Activated CD4-positive, alpha-beta T cell treated with anti-CD3 and anti-CD28 coated beads for 36 hours (primary cell): ENCODE measurements at regions not wholly inside any gene's neighbourhood (a gene's known extent, or its start where the extent isn't known, plus 50 kb on each side); places are given as distances from the start of the nearest gene placed in this dataset.

Experiments used
- ATAC-seq: fragments of 200-7000 bp; cut with Tn5 transposase; one replicate; pipeline ENCODE4 v1.10.0; 2021; ENCODE audit warnings: mild to moderate bottlenecking, moderate library complexity
- CTCF ChIA-PET: fragments of 350-600 bp; sonication (Branson Sonifier 250); formaldehyde crosslinking; loops from one replicate; lab custom pipeline; 2021; ENCODE audit warnings: antibody characterized with exemption; lab: Charles Lee
- POLR2A ChIA-PET: fragments of 350-600 bp; sonication (Branson Sonifier 250); formaldehyde crosslinking; loops from one replicate; lab custom pipeline; 2021; ENCODE audit warnings: antibody characterized with exemption, inconsistent platforms; lab: Charles Lee
- DNase-seq: peaks from one replicate; pipeline ENCODE4 v3.0.0-alpha.2; 2020
- H3K27ac Mint-ChIP-seq: one replicate; pipeline ENCODE4 v1.8.0; 2021; ENCODE audit warnings: mixed read lengths
- H3K27me3 Mint-ChIP-seq: one replicate; pipeline ENCODE4 v1.8.0; 2021; ENCODE audit warnings: mixed read lengths
- H3K36me3 Mint-ChIP-seq: one replicate; pipeline ENCODE4 v1.8.0; 2021; ENCODE audit warnings: low read depth, mixed read lengths
- H3K4me1 Mint-ChIP-seq: one replicate; pipeline ENCODE4 v1.8.0; 2021; ENCODE audit warnings: mixed read lengths
- H3K4me3 Mint-ChIP-seq: one replicate; pipeline ENCODE4 v1.8.0; 2021; ENCODE audit warnings: mild to moderate bottlenecking, moderate library complexity, mixed read lengths
- H3K9me3 Mint-ChIP-seq: one replicate; pipeline ENCODE4 v1.8.0; 2021; ENCODE audit warnings: low read depth, mixed read lengths
- intact Hi-C, 2 experiments: fragments of 100-400 bp; cut with DNase I in 1 of 2; cut with micrococcal nuclease in 1 of 2; formaldehyde crosslinking; loops; one replicate each; pipeline versions ENCODE4 v1.14.2 to v1.15.1; 2022 to 2024; cut with DNase I, micrococcal nuclease

- ChIA-PET CTCF (interaction anchor here (1.2 kb wide), 1 partner anchor 142 kb away, joined by 3 read pairs; no protein-coding TSS in a partner anchor), POLR2A (no interaction called here)
- Mint-ChIP-seq H3K4me1 (no peaks in the 10 kb centered on the region), H3K27ac (no peak overlapping the region), H3K27me3 (no peaks in the 10 kb centered on the region), H3K9me3 (no peaks in the 10 kb centered on the region), H3K4me3 (no peak overlapping the region), H3K36me3 (no peaks in the 10 kb centered on the region)
- DNase-seq = no peak
- intact Hi-C loops = no loop called here
- no peak for ATAC-seq
Measured at GRCh38 chr9:107883496-107884124, 394.0 kb upstream of the KLF4 start.

- Mint-ChIP-seq H3K27me3 (no peaks in the 10 kb centered on the region), H3K27ac (no peak overlapping the region), H3K4me1 (no peaks in the 10 kb centered on the region), H3K4me3 (no peak overlapping the region), H3K36me3 (no peaks in the 10 kb centered on the region), H3K9me3 (no peaks in the 10 kb centered on the region)
- intact Hi-C loops = no loop called here
- CTCF ChIA-PET = no interaction called here
- DNase-seq (no peak), ATAC-seq (no peak)
- POLR2A ChIA-PET = no interaction called here
Measured at GRCh38 chr9:107881626-107882300, 392.2 kb upstream of the KLF4 start.

- no peak overlapping the region for H3K27ac Mint-ChIP-seq
- no peaks in the 10 kb centered on the region for H3K36me3 Mint-ChIP-seq
- ATAC-seq = no peak
- intact Hi-C loops = no loop called here
- CTCF ChIA-PET = no interaction called here
- H3K9me3 Mint-ChIP-seq = no peaks in the 10 kb centered on the region
- DNase-seq = no peak
- no peaks in the 10 kb centered on the region for H3K4me1 Mint-ChIP-seq
- POLR2A ChIA-PET = no interaction called here
- H3K27me3 Mint-ChIP-seq = peaks cover 3% of the 10 kb centered on the region
- H3K4me3 Mint-ChIP-seq = no peak overlapping the region
Measured at GRCh38 chr9:107878462-107878861, 388.9 kb upstream of the KLF4 start.

GRCh38 chr9:107875571-107875980 lies 386.0 kb upstream of the KLF4 start:
- H3K27me3 Mint-ChIP-seq = peaks cover 3% of the 10 kb centered on the region
- no peaks in the 10 kb centered on the region for H3K9me3 Mint-ChIP-seq
- H3K4me1 Mint-ChIP-seq = no peaks in the 10 kb centered on the region
- intact Hi-C loops = no loop called here
- ATAC-seq (no peak), DNase-seq (no peak)
- H3K27ac Mint-ChIP-seq = no peak overlapping the region
- ChIA-PET POLR2A (no interaction called here), CTCF (interaction anchor here (0.6 kb wide), 1 partner anchor 27 kb away, joined by 3 read pairs; no protein-coding TSS in a partner anchor)
- H3K36me3 Mint-ChIP-seq = no peaks in the 10 kb centered on the region
- H3K4me3 Mint-ChIP-seq = no peak overlapping the region

GRCh38 chr9:107874591-107875369 lies 385.2 kb upstream of the KLF4 start:
- POLR2A ChIA-PET = no interaction called here
- no peak for ATAC-seq
- H3K4me3 Mint-ChIP-seq = no peak overlapping the region

GRCh38 chr9:107874137-107874536 lies 384.6 kb upstream of the KLF4 start:
- Mint-ChIP-seq H3K27ac (no peak overlapping the region), H3K36me3 (no peaks in the 10 kb centered on the region), H3K4me1 (no peaks in the 10 kb centered on the region), H3K9me3 (no peaks in the 10 kb centered on the region), H3K27me3 (peaks cover 3% of the 10 kb centered on the region), H3K4me3 (no peak overlapping the region)
- no peak for DNase-seq
- POLR2A ChIA-PET = no interaction called here
- ATAC-seq = no peak
- intact Hi-C loops = no loop called here
- CTCF ChIA-PET = no interaction called here

More at GRCh38 chr9:107874591-107875369, 385.2 kb upstream of the KLF4 start:
- peaks cover 3% of the 10 kb centered on the region for H3K27me3 Mint-ChIP-seq
- CTCF ChIA-PET = no interaction called here
- H3K4me1 Mint-ChIP-seq = no peaks in the 10 kb centered on the region
- H3K36me3 Mint-ChIP-seq = no peaks in the 10 kb centered on the region
- no peaks in the 10 kb centered on the region for H3K9me3 Mint-ChIP-seq
- no peak for DNase-seq
- no peak overlapping the region for H3K27ac Mint-ChIP-seq
- intact Hi-C loops = no loop called here

- CTCF ChIA-PET = no interaction called here
Measured at GRCh38 chr9:107872457-107873192, 383.1 kb upstream of the KLF4 start.

GRCh38 chr9:107870927-107871680 lies 381.5 kb upstream of the KLF4 start:
- intact Hi-C loops = no loop called here
- H3K36me3 Mint-ChIP-seq = no peaks in the 10 kb centered on the region
- ChIA-PET POLR2A (no interaction called here), CTCF (no interaction called here)
- DNase-seq = no peak
- H3K9me3 Mint-ChIP-seq = no peaks in the 10 kb centered on the region
- H3K27ac Mint-ChIP-seq = no peak overlapping the region
- H3K4me1 Mint-ChIP-seq = no peaks in the 10 kb centered on the region
- H3K27me3 Mint-ChIP-seq = peaks cover 3% of the 10 kb centered on the region
- no peak overlapping the region for H3K4me3 Mint-ChIP-seq
- no peak for ATAC-seq

More at GRCh38 chr9:107872457-107873192, 383.1 kb upstream of the KLF4 start:
- POLR2A ChIA-PET = no interaction called here
- Mint-ChIP-seq H3K9me3 (no peaks in the 10 kb centered on the region), H3K36me3 (no peaks in the 10 kb centered on the region), H3K4me3 (no peak overlapping the region), H3K27ac (no peak overlapping the region), H3K4me1 (no peaks in the 10 kb centered on the region), H3K27me3 (peaks cover 3% of the 10 kb centered on the region)
- DNase-seq = no peak
- no peak for ATAC-seq
- intact Hi-C loops = no loop called here

GRCh38 chr9:107870221-107870620 lies 380.7 kb upstream of the KLF4 start:
- no peak overlapping the region for H3K27ac Mint-ChIP-seq
- no peaks in the 10 kb centered on the region for H3K27me3 Mint-ChIP-seq
- POLR2A ChIA-PET = no interaction called here
- H3K9me3 Mint-ChIP-seq = no peaks in the 10 kb centered on the region
- no peaks in the 10 kb centered on the region for H3K36me3 Mint-ChIP-seq
- DNase-seq (no peak), ATAC-seq (no peak)
- H3K4me1 Mint-ChIP-seq = no peaks in the 10 kb centered on the region
- CTCF ChIA-PET = no interaction called here
- intact Hi-C loops = no loop called here
- no peak overlapping the region for H3K4me3 Mint-ChIP-seq

- Mint-ChIP-seq H3K4me1 (no peaks in the 10 kb centered on the region), H3K9me3 (no peaks in the 10 kb centered on the region), H3K36me3 (no peaks in the 10 kb centered on the region), H3K27me3 (no peaks in the 10 kb centered on the region), H3K27ac (no peak overlapping the region), H3K4me3 (no peak overlapping the region)
- ATAC-seq = no peak
- ChIA-PET POLR2A (no interaction called here), CTCF (no interaction called here)
- intact Hi-C loops = no loop called here
- no peak for DNase-seq
Measured at GRCh38 chr9:107869111-107869510, 379.5 kb upstream of the KLF4 start.

GRCh38 chr9:107868186-107868585 lies 378.6 kb upstream of the KLF4 start:
- no peak for ATAC-seq
- Mint-ChIP-seq H3K4me1 (no peaks in the 10 kb centered on the region), H3K27ac (no peak overlapping the region), H3K9me3 (no peaks in the 10 kb centered on the region), H3K36me3 (no peaks in the 10 kb centered on the region), H3K4me3 (no peak overlapping the region), H3K27me3 (no peaks in the 10 kb centered on the region)
- intact Hi-C loops = no loop called here
- DNase-seq = no peak
- CTCF ChIA-PET = no interaction called here
- POLR2A ChIA-PET = no interaction called here
